K562 (cell line): ENCODE measurements at regions not wholly inside any gene's neighbourhood (a gene's known extent, or its start where the extent isn't known, plus 50 kb on each side); places are given as distances from the start of the nearest gene placed in this dataset.

Experiments
- ATAC-seq: fragments of 200-7000 bp; cut with Tn5 transposase; 3 replicates; pipeline ENCODE4 v1.9.1; 2020; ENCODE audit warnings: moderate library complexity
- BruUV-seq: library from RNA; stranded (reverse); fragments of 400-500 nt; replicated peaks from 2 replicates; lab custom pipeline; 2021; lab: Mats Ljungman, UMichigan
- CTCF ChIA-PET: fragments of 300-600 bp; formaldehyde crosslinking; extraction: SDS; loops from one replicate; lab custom pipeline; 2021; ENCODE audit warnings: low intra/inter-chr PET ratio; lab: Yijun Ruan, JAX
- POLR2A ChIA-PET: fragments of 300-600, 350-650 bp; sonication (Branson Sonifier 250); formaldehyde crosslinking; extraction: SDS; loops from one replicate; lab custom pipeline; 2021; ENCODE audit warnings: antibody characterized with exemption, inconsistent platforms; lab: Yijun Ruan, JAX
- DNase-seq, 4 experiments: peaks; one replicate each; pipeline versions ENCODE4 v3.0.0 to v3.0.0-alpha.2; 2011 to 2018; ENCODE audit warnings: low spot score in 3 of 4, mixed read lengths in 3 of 4; ENCODE audit errors: extremely low read depth in 1 of 4
- FAIRE-seq: peaks from 2 replicates; lab custom pipeline; 2011; peaks lifted over from hg19 to GRCh38; lab: Jason Lieb, UNC
- H2AFZ ChIP-seq: 2 replicates; pipeline ENCODE4 v1.6.0; 2011; ENCODE audit warnings: low read depth, low read length, control low read depth, inconsistent platforms
- H3K27ac ChIP-seq: fragments of 200-600 bp; 3 replicates; pipeline ENCODE4 v1.8.0; 2011; ENCODE audit warnings: low read depth, mild to moderate bottlenecking, control low read depth, inconsistent platforms, low read length, moderate library complexity, mixed read lengths; ENCODE audit errors: extremely low read depth
- H3K27me3 ChIP-seq, 2 experiments: fragments of 300-600 bp in 1 of 2; 2 replicates in 1 of 2; 3 replicates in 1 of 2; pipeline versions ENCODE4 v1.6.0 to v1.8.0; 2011; ENCODE audit warnings: inconsistent platforms in 2 of 2, low read length in 2 of 2, mild to moderate bottlenecking in 1 of 2, mixed read lengths in 1 of 2, moderate library complexity in 1 of 2; ENCODE audit not compliant: control insufficient read depth in 2 of 2, insufficient read depth in 2 of 2
- H3K36me3 ChIP-seq: fragments of 300-600 bp; 3 replicates; pipeline ENCODE4 v1.8.0; 2011; ENCODE audit warnings: mild to moderate bottlenecking, low read length, inconsistent platforms; ENCODE audit not compliant: control insufficient read depth, insufficient read depth
- H3K4me1 ChIP-seq, 2 experiments: fragments of 200-600 bp in 1 of 2; replicated peaks in 1 of 2; 2 replicates in 1 of 2; 3 replicates in 1 of 2; pipeline versions ENCODE4 v1.5.1 to v1.8.0; 2011; ENCODE audit warnings: inconsistent platforms in 2 of 2, low read length in 2 of 2, mild to moderate bottlenecking in 1 of 2, mixed read lengths in 1 of 2, moderate library complexity in 1 of 2; ENCODE audit not compliant: control insufficient read depth in 2 of 2, insufficient read depth in 2 of 2
- H3K4me2 ChIP-seq: 2 replicates; pipeline ENCODE4 v1.6.1; 2011; ENCODE audit warnings: low read length, control low read depth, inconsistent platforms, mixed read lengths; ENCODE audit not compliant: insufficient read depth
- H3K4me3 ChIP-seq: fragments of 200-600 bp; sonication (generic), shearing (Covaris generic); 2 replicates; pipeline ENCODE4 v1.5.1; 2016; ENCODE audit warnings: control low read depth, inconsistent platforms
- H3K79me2 ChIP-seq: fragments of 200-600 bp; 3 replicates; pipeline ENCODE4 v1.8.0; 2011; ENCODE audit warnings: low read length, inconsistent platforms; ENCODE audit not compliant: control insufficient read depth, insufficient read depth
- H3K9ac ChIP-seq, 2 experiments: 2 replicates each; pipeline versions ENCODE4 v1.6.0 to v1.6.1; 2011; ENCODE audit warnings: low read depth in 2 of 2, low read length in 2 of 2, control low read depth in 1 of 2, inconsistent platforms in 1 of 2, mild to moderate bottlenecking in 1 of 2, mixed read lengths in 1 of 2; ENCODE audit not compliant: insufficient read depth in 1 of 2
- H3K9me1 ChIP-seq: one replicate; pipeline ENCODE4 v1.6.0; 2011; ENCODE audit warnings: inconsistent platforms, mild to moderate bottlenecking, low read length, moderate library complexity; ENCODE audit not compliant: control insufficient read depth, insufficient read depth
- H3K9me3 ChIP-seq: replicated peaks from 2 replicates; pipeline ENCODE4 v1.5.1; 2011; ENCODE audit warnings: low read depth, low read length, inconsistent platforms; ENCODE audit not compliant: control insufficient read depth, insufficient read depth
- H4K20me1 ChIP-seq: replicated peaks from 2 replicates; pipeline ENCODE4 v1.6.1; 2011; ENCODE audit warnings: low read length, inconsistent platforms, mixed read lengths; ENCODE audit not compliant: control insufficient read depth, insufficient read depth
- CAMTA2 ChIP-seq: fragments of 250-450 bp; sonication (Bioruptor Pico); conservative IDR thresholded peaks from 2 replicates; pipeline ENCODE4 v1.5.1; 2022
- CHD2 ChIP-seq: IDR thresholded peaks from 2 replicates; pipeline ENCODE4 v1.6.1; 2011; ENCODE audit warnings: low read depth, low read length
- EZH2 ChIP-seq: IDR thresholded peaks from 2 replicates; pipeline ENCODE4 v1.6.1; 2012; ENCODE audit warnings: low read depth, mild to moderate bottlenecking, inconsistent platforms, low read length, borderline replicate concordance
- IRF1 ChIP-seq: sonication (generic); formaldehyde crosslinking; IDR thresholded peaks from 2 replicates; pipeline ENCODE4 v1.8.0; 2022; ENCODE audit warnings: missing genetic modification reagents, mild to moderate bottlenecking, borderline replicate concordance
- L3MBTL2 ChIP-seq: fragments of 450-650 bp; IDR thresholded peaks from 2 replicates; pipeline ENCODE4 v1.6.1; 2016; ENCODE audit warnings: mild to moderate bottlenecking, moderate library complexity
- MYC ChIP-seq, 2 experiments: fragments of 250-450 bp in 1 of 2; sonication (Bioruptor Pico) in 1 of 2; IDR thresholded peaks; 2 replicates each; pipeline versions ENCODE4 v1.5.1 to v1.6.1; 2012 to 2021; ENCODE audit warnings: low read depth in 2 of 2, borderline replicate concordance in 1 of 2, improper control_type of control experiment in 1 of 2, low read length in 1 of 2, mild to moderate bottlenecking in 1 of 2, moderate library complexity in 1 of 2
- NCOA1 ChIP-seq: fragments of 450-650 bp; IDR thresholded peaks from 2 replicates; pipeline ENCODE4 v1.6.1; 2016; ENCODE audit warnings: low read depth
- PHB ChIP-seq: fragments of 250-450 bp; sonication (Bioruptor Pico); IDR thresholded peaks from 2 replicates; pipeline ENCODE4 v1.5.0; 2021
- RBM34 ChIP-seq: fragments of 200-400 bp; formaldehyde crosslinking; IDR thresholded peaks from 2 replicates; pipeline ENCODE4 v1.6.1; 2018; ENCODE audit warnings: low read length, borderline replicate concordance; ENCODE audit not compliant: insufficient read depth
- RFX5 ChIP-seq: IDR thresholded peaks from 2 replicates; pipeline ENCODE4 v1.6.1; 2011; ENCODE audit warnings: low read depth, mild to moderate bottlenecking, improper control_type of control experiment, low read length
- RREB1 ChIP-seq: fragments of 250-450 bp; sonication (Bioruptor Pico); IDR thresholded peaks from 2 replicates; pipeline ENCODE4 v1.4.0; 2020
- SIRT6 ChIP-seq: IDR thresholded peaks from one replicate; pipeline ENCODE4 v1.6.1; 2012; ENCODE audit warnings: low read depth, mild to moderate bottlenecking, control low read depth, inconsistent platforms, low read length, moderate library complexity
- TCF15 ChIP-seq: fragments of 250-450 bp; sonication (Bioruptor Pico); IDR thresholded peaks from 2 replicates; pipeline ENCODE4 v1.8.0; 2022; ENCODE audit warnings: moderate library complexity, mild to moderate bottlenecking, inconsistent platforms
- TRIM24 ChIP-seq, 2 experiments: fragments of 450-650 bp; IDR thresholded peaks; 2 replicates each; pipeline ENCODE4 v1.6.1; 2016
- ZBED1 ChIP-seq: IDR thresholded peaks from 2 replicates; pipeline ENCODE4 v1.6.1; 2014
- ZNF431 ChIP-seq: sonication (generic); formaldehyde crosslinking; IDR thresholded peaks from 2 replicates; pipeline ENCODE4 v1.8.0; 2022; ENCODE audit warnings: mild to moderate bottlenecking, missing genetic modification reagents
- ZNF778 ChIP-seq: fragments of 450-650 bp; formaldehyde crosslinking; IDR thresholded peaks from 2 replicates; pipeline ENCODE4 v1.4.0; 2020; ENCODE audit warnings: mild to moderate bottlenecking, moderate library complexity
- WGBS: fragments of 100-300 bp; shearing (Covaris generic); methylation state at CpG from one replicate; pipeline ENCODE4 v1.1.6; 2016; ENCODE audit warnings: low coverage, mixed read lengths; ENCODE audit not compliant: insufficient coverage; ENCODE audit errors: missing lambda C conversion rate; 5-methylcytosine and 5-hydroxymethylcytosine counted together
- in situ Hi-C: fragments of 300-500 bp; cut with MboI; formaldehyde crosslinking; loops from 4 replicates; pipeline ENCODE4 v1.15.0; 2018; ENCODE audit warnings: inconsistent platforms, mixed read lengths
- intact Hi-C: fragments of 100-400 bp; cut with micrococcal nuclease; formaldehyde crosslinking; loops from 2 replicates; pipeline ENCODE4 v1.14.2; 2022

- FAIRE-seq (no peak), ATAC-seq (no peak), DNase-seq (no peak)
- WGBS: under 1% methylated on average over 7 of the region's 7 CpGs
- H3K4me1 ChIP-seq: no peaks in the 10 kb centered on the region
- H3K9me3 ChIP-seq: no peaks in the 10 kb centered on the region
- H4K20me1 ChIP-seq: no peaks in the 10 kb centered on the region
- TF ChIP-seq ZNF778 (CRISPR knock-in tag): no peak
- no peak for TF ChIP-seq MYC (IDR thresholded peaks at IDR 0.05; ENCODE audit: low read depth, low read length)
- no peak for TF ChIP-seq MYC (CRISPR knock-in tag; IDR thresholded peaks at IDR 0.05; ENCODE audit: borderline replicate concordance, low read depth)
- TF ChIP-seq EZH2: no peak
- no peak for TF ChIP-seq PHB (CRISPR knock-in tag)
- no peak for TF ChIP-seq ZNF431
- no peak for TF ChIP-seq RFX5
- TF ChIP-seq L3MBTL2: no peak
- no peak for TF ChIP-seq CHD2
- no peak for TF ChIP-seq RREB1 (CRISPR knock-in tag)
- TF ChIP-seq RBM34: no peak
- no peak for TF ChIP-seq TCF15
- TF ChIP-seq ZBED1: no peak
- no peak for TF ChIP-seq CAMTA2 (CRISPR knock-in tag)
- no peak for TF ChIP-seq TRIM24 (IDR thresholded peaks at IDR 0.05)
- TF ChIP-seq SIRT6: no peak
- no peak for TF ChIP-seq NCOA1
- no peak for TF ChIP-seq IRF1
- H3K27ac ChIP-seq: no peak overlapping the region
- ChIA-PET CTCF (no interaction called here), POLR2A (no interaction called here)
- H3K27me3 ChIP-seq: peaks cover 0 to 7% of the 10 kb centered on the region in 2 experiments; a peak in 3 of 5 replicates
- intact Hi-C loops (no loop called here), in situ Hi-C loops (no loop called here)
- no peak overlapping the region for H3K9ac ChIP-seq
- no peak overlapping the region for H3K4me3 ChIP-seq
- no peak overlapping the region for H3K4me2 ChIP-seq
- H3K9me1 ChIP-seq: no peaks in the 10 kb centered on the region
- BruUV-seq: no TSS peak
- H2AFZ ChIP-seq: no peak overlapping the region
- H3K79me2 ChIP-seq: no peaks in the 10 kb centered on the region
- H3K36me3 ChIP-seq: no peaks in the 10 kb centered on the region
Measured at GRCh38 chr5:74052441-74053221, 426.6 kb downstream of the ARHGEF28 start.
